ENCODE measurements at regions not wholly inside any gene's neighbourhood (a gene's known extent, or its start where the extent isn't known, plus 50 kb on each side); places are given as distances from the start of the nearest gene placed in this dataset.

DNA sequence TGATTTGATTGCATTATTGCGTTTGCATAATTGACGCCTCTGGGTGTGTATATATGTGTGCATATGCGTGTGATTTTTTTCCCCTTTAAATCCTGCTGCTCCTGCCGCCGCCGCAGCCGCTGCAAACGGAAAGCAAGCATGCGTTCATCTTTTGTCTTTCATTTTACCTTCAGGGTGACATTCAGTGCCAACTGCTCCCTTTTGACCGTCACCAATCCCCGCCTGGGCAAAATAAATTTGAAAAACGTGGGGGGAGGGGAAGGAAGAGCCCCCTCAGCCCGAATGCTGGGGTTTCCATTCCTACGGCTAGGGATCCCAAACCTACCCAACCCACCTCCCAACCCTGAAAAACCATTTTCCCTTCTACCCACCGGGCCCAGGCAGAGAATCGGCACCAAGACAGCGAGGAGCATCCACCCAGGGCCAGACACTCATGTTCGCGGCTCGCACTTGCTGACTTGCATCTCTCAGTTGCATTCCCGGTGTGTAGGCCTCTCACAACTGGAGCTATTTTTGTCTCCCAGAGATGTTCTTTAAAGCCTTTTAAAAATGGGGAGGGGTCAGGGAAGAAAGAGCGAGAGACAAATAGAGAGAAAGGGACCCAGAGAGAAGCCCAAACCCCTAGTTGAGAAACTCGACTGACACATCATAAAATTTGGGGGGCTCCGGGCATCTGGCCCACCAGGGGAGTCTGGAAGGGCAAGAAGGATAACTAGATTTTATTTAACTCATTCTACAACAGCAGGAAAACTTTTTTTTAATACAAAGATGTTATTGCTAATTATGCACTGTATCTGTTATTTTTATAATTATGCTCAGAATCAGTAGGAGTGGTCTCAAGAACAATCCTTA lies 367.1 kb upstream of the ESRRG start:
- TF ChIP-seq ZFP3 (CRISPR knock-in tag; IDR thresholded peaks at IDR 0.05) (no peak), ZFP30 (CRISPR knock-in tag; IDR thresholded peaks at IDR 0.05) (no peak), GLIS3 (CRISPR knock-in tag; IDR thresholded peaks at IDR 0.05) (no peak), ZC3H10 (CRISPR knock-in tag; IDR thresholded peaks at IDR 0.05) (no peak), ZNF8 (CRISPR knock-in tag; IDR thresholded peaks at IDR 0.05) (no peak), SNAI2 (CRISPR knock-in tag; IDR thresholded peaks at IDR 0.05) (no peak)
- TF ChIP-seq, protein P1, sequence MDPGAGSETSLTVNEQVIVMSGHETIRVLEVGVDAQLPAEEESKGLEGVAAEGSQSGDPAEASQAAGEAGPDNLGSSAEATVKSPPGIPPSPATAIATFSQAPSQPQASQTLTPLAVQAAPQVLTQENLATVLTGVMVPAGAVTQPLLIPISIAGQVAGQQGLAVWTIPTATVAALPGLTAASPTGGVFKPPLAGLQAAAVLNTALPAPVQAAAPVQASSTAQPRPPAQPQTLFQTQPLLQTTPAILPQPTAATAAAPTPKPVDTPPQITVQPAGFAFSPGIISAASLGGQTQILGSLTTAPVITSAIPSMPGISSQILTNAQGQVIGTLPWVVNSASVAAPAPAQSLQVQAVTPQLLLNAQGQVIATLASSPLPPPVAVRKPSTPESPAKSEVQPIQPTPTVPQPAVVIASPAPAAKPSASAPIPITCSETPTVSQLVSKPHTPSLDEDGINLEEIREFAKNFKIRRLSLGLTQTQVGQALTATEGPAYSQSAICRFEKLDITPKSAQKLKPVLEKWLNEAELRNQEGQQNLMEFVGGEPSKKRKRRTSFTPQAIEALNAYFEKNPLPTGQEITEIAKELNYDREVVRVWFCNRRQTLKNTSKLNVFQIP (CRISPR knock-in tag; IDR thresholded peaks at IDR 0.05; ENCODE audit: borderline replicate concordance, low read depth), result no peak
- TF ChIP-seq, protein P2, sequence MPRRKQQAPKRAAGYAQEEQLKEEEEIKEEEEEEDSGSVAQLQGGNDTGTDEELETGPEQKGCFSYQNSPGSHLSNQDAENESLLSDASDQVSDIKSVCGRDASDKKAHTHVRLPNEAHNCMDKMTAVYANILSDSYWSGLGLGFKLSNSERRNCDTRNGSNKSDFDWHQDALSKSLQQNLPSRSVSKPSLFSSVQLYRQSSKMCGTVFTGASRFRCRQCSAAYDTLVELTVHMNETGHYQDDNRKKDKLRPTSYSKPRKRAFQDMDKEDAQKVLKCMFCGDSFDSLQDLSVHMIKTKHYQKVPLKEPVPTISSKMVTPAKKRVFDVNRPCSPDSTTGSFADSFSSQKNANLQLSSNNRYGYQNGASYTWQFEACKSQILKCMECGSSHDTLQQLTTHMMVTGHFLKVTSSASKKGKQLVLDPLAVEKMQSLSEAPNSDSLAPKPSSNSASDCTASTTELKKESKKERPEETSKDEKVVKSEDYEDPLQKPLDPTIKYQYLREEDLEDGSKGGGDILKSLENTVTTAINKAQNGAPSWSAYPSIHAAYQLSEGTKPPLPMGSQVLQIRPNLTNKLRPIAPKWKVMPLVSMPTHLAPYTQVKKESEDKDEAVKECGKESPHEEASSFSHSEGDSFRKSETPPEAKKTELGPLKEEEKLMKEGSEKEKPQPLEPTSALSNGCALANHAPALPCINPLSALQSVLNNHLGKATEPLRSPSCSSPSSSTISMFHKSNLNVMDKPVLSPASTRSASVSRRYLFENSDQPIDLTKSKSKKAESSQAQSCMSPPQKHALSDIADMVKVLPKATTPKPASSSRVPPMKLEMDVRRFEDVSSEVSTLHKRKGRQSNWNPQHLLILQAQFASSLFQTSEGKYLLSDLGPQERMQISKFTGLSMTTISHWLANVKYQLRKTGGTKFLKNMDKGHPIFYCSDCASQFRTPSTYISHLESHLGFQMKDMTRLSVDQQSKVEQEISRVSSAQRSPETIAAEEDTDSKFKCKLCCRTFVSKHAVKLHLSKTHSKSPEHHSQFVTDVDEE (CRISPR knock-in tag; IDR thresholded peaks at IDR 0.05), result 0 out of 2 replicates have a peak, but pooled peaks have one; percentile 31
- peak; percentile 65 for ATAC-seq

DNA sequence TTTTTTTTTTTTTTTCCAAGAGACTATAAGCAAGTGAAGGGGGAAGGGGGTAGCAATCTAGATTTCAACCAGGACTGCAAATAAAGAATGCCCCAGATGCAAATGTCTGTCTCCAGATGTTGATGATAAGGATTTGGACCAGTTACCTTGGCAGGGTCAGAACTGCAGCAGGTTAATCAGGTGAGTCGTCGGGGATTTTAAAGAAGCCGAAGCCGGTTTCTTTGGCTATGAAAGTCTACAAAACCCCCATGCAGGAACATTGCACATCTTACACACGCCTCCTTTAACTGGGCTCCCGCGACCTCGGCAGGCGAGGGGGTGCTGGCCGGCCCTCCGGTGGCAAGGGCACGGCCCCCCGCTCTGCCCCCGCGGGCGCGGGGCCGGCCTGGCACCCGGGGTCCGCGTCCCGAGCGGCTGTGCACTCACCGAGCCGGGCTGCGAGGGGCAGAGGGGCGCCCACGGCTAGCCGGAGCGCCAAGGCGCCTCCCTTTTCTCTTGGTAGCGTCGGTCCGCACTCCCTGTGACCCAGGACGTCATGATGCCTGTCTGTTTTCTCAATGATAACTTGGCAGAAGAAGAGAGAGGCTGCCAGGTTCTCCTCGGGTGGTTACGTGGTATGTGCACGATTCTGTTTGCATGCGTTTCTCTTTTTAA lies 366.3 kb upstream of the ESRRG start:
- TF ChIP-seq ZFP3 (CRISPR knock-in tag; IDR thresholded peaks at IDR 0.05), result no peak
- TF ChIP-seq, protein P3, sequence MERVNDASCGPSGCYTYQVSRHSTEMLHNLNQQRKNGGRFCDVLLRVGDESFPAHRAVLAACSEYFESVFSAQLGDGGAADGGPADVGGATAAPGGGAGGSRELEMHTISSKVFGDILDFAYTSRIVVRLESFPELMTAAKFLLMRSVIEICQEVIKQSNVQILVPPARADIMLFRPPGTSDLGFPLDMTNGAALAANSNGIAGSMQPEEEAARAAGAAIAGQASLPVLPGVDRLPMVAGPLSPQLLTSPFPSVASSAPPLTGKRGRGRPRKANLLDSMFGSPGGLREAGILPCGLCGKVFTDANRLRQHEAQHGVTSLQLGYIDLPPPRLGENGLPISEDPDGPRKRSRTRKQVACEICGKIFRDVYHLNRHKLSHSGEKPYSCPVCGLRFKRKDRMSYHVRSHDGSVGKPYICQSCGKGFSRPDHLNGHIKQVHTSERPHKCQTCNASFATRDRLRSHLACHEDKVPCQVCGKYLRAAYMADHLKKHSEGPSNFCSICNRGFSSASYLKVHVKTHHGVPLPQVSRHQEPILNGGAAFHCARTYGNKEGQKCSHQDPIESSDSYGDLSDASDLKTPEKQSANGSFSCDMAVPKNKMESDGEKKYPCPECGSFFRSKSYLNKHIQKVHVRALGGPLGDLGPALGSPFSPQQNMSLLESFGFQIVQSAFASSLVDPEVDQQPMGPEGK (CRISPR knock-in tag; IDR thresholded peaks at IDR 0.05; ENCODE audit: borderline replicate concordance), result no peak
- TF ChIP-seq SNAI2 (CRISPR knock-in tag; IDR thresholded peaks at IDR 0.05), result no peak
- no peak for TF ChIP-seq ISL1 (CRISPR knock-in tag; IDR thresholded peaks at IDR 0.05)
- no peak for TF ChIP-seq PPARA (CRISPR knock-in tag; IDR thresholded peaks at IDR 0.05; ENCODE audit: borderline replicate concordance)
- no peak for TF ChIP-seq TCF4 (CRISPR knock-in tag; IDR thresholded peaks at IDR 0.05; ENCODE audit: borderline replicate concordance)
- TF ChIP-seq, protein P4, sequence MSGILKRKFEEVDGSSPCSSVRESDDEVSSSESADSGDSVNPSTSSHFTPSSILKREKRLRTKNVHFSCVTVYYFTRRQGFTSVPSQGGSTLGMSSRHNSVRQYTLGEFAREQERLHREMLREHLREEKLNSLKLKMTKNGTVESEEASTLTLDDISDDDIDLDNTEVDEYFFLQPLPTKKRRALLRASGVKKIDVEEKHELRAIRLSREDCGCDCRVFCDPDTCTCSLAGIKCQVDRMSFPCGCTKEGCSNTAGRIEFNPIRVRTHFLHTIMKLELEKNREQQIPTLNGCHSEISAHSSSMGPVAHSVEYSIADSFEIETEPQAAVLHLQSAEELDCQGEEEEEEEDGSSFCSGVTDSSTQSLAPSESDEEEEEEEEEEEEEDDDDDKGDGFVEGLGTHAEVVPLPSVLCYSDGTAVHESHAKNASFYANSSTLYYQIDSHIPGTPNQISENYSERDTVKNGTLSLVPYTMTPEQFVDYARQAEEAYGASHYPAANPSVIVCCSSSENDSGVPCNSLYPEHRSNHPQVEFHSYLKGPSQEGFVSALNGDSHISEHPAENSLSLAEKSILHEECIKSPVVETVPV (CRISPR knock-in tag; IDR thresholded peaks at IDR 0.05), result no peak
- TF ChIP-seq, protein P2 (CRISPR knock-in tag; IDR thresholded peaks at IDR 0.05), result 0 out of 2 replicates have a peak, but pooled peaks have one; percentile 14
- no peak for TF ChIP-seq ZNF8 (CRISPR knock-in tag; IDR thresholded peaks at IDR 0.05)
- peak; percentile 95 for ATAC-seq

DNA sequence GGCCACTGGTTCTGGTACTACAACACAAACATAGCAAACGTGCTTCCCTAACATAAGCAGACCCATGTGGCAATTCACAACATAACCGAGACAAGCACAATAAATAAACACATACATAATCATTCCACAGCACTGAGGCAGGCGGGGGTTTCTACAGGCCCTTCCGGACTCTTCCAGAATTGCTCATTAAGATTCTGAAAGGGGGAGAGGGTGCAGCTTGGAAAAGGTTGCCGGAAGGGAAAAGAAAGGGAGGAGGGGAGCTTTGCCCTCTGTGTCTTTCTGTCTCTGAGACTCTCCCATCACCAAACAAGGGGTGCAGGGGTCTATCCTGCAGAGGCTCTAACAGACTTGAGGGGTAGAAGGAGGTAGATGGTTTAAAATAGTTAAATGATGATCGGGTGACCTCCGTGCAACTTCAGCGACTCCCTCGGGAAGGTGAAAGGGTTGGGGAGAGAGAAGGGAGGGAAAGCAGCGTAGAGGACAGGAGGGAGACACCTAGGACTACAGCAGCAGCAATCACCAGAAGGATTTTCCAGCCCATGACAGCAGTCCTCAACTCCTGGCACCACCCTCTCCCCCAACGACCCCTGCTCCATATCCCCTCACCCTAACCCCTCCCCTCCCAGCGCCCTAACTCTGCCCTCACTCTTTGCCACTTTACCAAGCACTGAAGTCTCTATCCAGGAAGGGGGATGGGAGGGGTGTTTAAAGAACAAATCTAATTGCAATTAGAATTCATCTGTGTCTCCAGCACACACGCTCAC lies 365.5 kb upstream of the ESRRG start:
- ATAC-seq, result peak; percentile 7; the same call in 2 of the 3 replicates
- TF ChIP-seq BACH2 (CRISPR knock-in tag; IDR thresholded peaks at IDR 0.05; ENCODE audit: borderline replicate concordance), result no peak
- TF ChIP-seq, protein P1 (CRISPR knock-in tag; IDR thresholded peaks at IDR 0.05; ENCODE audit: borderline replicate concordance, low read depth), result no peak
- no peak for TF ChIP-seq SNAI2 (CRISPR knock-in tag; IDR thresholded peaks at IDR 0.05)
- no peak for TF ChIP-seq ZNF565 (CRISPR knock-in tag; conservative IDR thresholded peaks at IDR 0.05; ENCODE audit: low read depth)
- no peak for TF ChIP-seq ESRRG (CRISPR knock-in tag; IDR thresholded peaks at IDR 0.05)
- TF ChIP-seq TOX (CRISPR knock-in tag; IDR thresholded peaks at IDR 0.05; ENCODE audit: borderline replicate concordance), result no peak
- no peak for TF ChIP-seq ISL1 (CRISPR knock-in tag; IDR thresholded peaks at IDR 0.05)
- TF ChIP-seq ZFP30 (CRISPR knock-in tag; IDR thresholded peaks at IDR 0.05), result no peak

Measured in SK-N-SH treated with all-trans-retinoic acid at 6 μM for 48 hours (cell line).